ENCODE measurements at regions not wholly inside any gene's neighbourhood (a gene's known extent, or its start where the extent isn't known, plus 50 kb on each side); places are given as distances from the start of the nearest gene placed in this dataset.

DNA sequence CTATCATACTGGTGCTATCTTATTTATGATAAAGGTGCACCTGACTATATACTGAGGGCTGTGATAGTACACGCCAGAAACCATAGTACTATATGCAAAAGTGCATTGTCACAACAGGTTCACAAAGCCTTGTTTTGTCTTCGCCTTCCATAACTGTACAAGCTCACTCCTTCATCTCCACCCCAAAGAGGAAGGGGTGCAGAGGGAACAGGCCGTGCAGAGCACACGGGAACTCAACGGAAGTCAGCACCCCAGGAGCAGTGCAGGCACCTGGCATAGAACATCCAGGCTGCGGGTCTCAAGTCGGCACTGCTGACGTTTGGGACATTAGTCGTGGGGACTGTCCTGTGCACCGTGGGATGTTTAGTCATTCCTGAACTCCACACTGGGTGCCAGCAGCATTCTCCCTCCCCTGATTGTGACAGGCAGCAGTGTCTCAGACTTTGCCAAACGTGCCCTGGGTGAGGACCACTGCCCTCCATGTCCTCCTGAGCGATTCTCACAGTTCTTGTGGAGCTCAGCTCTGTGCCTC, 99.7 kb downstream of the PXDC1 start:
- DNase-seq (ENCODE audit: low spot score) (no peak), ATAC-seq (no peak)
- no peaks in the 10 kb centered on the region for H3K4me1 Mint-ChIP-seq
- no peak overlapping the region for H3K4me3 Mint-ChIP-seq
- ChIA-PET POLR2A (no interaction called here), CTCF (no interaction called here)
- no peak overlapping the region for H3K27ac Mint-ChIP-seq
- peaks cover 7% of the 10 kb centered on the region; the same call in 1 of the 2 replicates for H3K9me3 Mint-ChIP-seq
- peaks cover 3% of the 10 kb centered on the region; the same call in 1 of the 2 replicates for H3K27me3 Mint-ChIP-seq (ENCODE audit: low read depth)
- TF ChIP-seq, protein P1, sequence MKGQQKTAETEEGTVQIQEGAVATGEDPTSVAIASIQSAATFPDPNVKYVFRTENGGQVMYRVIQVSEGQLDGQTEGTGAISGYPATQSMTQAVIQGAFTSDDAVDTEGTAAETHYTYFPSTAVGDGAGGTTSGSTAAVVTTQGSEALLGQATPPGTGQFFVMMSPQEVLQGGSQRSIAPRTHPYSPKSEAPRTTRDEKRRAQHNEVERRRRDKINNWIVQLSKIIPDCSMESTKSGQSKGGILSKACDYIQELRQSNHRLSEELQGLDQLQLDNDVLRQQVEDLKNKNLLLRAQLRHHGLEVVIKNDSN (CRISPR knock-in tag; IDR thresholded peaks at IDR 0.05) = no peak
- TF ChIP-seq, protein P2, sequence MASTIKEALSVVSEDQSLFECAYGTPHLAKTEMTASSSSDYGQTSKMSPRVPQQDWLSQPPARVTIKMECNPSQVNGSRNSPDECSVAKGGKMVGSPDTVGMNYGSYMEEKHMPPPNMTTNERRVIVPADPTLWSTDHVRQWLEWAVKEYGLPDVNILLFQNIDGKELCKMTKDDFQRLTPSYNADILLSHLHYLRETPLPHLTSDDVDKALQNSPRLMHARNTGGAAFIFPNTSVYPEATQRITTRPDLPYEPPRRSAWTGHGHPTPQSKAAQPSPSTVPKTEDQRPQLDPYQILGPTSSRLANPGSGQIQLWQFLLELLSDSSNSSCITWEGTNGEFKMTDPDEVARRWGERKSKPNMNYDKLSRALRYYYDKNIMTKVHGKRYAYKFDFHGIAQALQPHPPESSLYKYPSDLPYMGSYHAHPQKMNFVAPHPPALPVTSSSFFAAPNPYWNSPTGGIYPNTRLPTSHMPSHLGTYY (CRISPR knock-in tag; IDR thresholded peaks at IDR 0.05) = no peak
- TF ChIP-seq, protein P3, sequence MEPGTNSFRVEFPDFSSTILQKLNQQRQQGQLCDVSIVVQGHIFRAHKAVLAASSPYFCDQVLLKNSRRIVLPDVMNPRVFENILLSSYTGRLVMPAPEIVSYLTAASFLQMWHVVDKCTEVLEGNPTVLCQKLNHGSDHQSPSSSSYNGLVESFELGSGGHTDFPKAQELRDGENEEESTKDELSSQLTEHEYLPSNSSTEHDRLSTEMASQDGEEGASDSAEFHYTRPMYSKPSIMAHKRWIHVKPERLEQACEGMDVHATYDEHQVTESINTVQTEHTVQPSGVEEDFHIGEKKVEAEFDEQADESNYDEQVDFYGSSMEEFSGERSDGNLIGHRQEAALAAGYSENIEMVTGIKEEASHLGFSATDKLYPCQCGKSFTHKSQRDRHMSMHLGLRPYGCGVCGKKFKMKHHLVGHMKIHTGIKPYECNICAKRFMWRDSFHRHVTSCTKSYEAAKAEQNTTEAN (CRISPR knock-in tag; IDR thresholded peaks at IDR 0.05) = no peak
- TF ChIP-seq SOX15 (CRISPR knock-in tag; IDR thresholded peaks at IDR 0.05) = no peak
- TF ChIP-seq SP1 (CRISPR knock-in tag; conservative IDR thresholded peaks at IDR 0.05) = no peak
- TF ChIP-seq SMAD4 (CRISPR knock-in tag; IDR thresholded peaks at IDR 0.05) = no peak
- no peak for TF ChIP-seq GABPB1 (CRISPR knock-in tag; IDR thresholded peaks at IDR 0.05)
- TF ChIP-seq, protein P4, sequence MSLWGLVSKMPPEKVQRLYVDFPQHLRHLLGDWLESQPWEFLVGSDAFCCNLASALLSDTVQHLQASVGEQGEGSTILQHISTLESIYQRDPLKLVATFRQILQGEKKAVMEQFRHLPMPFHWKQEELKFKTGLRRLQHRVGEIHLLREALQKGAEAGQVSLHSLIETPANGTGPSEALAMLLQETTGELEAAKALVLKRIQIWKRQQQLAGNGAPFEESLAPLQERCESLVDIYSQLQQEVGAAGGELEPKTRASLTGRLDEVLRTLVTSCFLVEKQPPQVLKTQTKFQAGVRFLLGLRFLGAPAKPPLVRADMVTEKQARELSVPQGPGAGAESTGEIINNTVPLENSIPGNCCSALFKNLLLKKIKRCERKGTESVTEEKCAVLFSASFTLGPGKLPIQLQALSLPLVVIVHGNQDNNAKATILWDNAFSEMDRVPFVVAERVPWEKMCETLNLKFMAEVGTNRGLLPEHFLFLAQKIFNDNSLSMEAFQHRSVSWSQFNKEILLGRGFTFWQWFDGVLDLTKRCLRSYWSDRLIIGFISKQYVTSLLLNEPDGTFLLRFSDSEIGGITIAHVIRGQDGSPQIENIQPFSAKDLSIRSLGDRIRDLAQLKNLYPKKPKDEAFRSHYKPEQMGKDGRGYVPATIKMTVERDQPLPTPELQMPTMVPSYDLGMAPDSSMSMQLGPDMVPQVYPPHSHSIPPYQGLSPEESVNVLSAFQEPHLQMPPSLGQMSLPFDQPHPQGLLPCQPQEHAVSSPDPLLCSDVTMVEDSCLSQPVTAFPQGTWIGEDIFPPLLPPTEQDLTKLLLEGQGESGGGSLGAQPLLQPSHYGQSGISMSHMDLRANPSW (CRISPR knock-in tag; conservative IDR thresholded peaks at IDR 0.05; ENCODE audit: low read depth) = no peak
- no peaks in the 10 kb centered on the region for H3K36me3 Mint-ChIP-seq

DNA sequence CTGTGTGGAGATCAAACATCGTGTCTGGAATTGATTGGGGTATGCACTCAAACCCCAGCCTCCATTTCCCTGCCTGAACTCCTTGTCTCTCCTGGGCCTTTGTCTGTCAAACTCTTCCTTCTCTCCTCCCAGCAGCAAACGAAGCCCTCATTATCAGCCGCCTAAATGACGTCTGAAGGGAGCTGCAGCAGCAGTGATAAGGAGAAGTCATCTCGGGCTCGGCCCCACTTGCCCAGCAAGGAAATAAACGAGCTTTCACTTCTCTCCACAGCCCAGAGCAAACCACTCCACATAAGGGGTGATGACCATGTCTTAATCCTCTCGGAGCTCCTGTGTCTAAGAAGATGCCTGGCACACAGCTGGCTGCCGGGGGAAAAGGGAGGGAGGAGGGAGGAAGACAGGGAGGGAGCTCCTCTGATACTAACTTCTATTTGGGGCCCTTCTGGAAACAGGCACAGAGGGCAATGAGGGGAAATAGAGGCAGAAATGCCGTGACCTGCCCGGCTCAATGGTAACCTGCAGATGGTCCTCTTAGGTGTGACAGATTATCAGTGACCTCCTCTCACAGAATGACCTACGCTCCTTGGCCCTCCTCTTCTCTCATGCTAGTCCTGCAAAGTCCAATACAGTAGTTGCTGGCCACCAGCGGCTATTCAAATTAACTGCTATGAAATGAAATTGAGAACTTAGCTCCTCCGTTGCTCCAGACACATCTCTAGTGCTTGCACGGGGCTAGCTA, 100.4 kb downstream of the PXDC1 start:
- Mint-ChIP-seq H3K4me1 (no peaks in the 10 kb centered on the region), H3K9me3 (peaks cover 1% of the 10 kb centered on the region; the same call in 1 of the 2 replicates), H3K36me3 (no peaks in the 10 kb centered on the region), H3K27me3 (ENCODE audit: low read depth) (peaks cover 1% of the 10 kb centered on the region), H3K27ac (no peak overlapping the region), H3K4me3 (no peak overlapping the region)
- POLR2A ChIA-PET = no interaction called here
- CTCF ChIA-PET = no interaction called here
- ATAC-seq (no peak), DNase-seq (ENCODE audit: low spot score) (no peak)
- TF ChIP-seq JAZF1 (CRISPR knock-in tag; IDR thresholded peaks at IDR 0.05) (no peak), ZNF317 (CRISPR knock-in tag; IDR thresholded peaks at IDR 0.05; ENCODE audit: borderline replicate concordance, low read depth) (no peak), OVOL2 (CRISPR knock-in tag; IDR thresholded peaks at IDR 0.05; ENCODE audit: borderline replicate concordance) (no peak), NFE2L1 (CRISPR knock-in tag; IDR thresholded peaks at IDR 0.05) (no peak), NFATC4 (CRISPR knock-in tag; IDR thresholded peaks at IDR 0.05) (no peak), ESRRA (CRISPR knock-in tag; IDR thresholded peaks at IDR 0.05; ENCODE audit: borderline replicate concordance) (no peak)
- TF ChIP-seq, protein P5, sequence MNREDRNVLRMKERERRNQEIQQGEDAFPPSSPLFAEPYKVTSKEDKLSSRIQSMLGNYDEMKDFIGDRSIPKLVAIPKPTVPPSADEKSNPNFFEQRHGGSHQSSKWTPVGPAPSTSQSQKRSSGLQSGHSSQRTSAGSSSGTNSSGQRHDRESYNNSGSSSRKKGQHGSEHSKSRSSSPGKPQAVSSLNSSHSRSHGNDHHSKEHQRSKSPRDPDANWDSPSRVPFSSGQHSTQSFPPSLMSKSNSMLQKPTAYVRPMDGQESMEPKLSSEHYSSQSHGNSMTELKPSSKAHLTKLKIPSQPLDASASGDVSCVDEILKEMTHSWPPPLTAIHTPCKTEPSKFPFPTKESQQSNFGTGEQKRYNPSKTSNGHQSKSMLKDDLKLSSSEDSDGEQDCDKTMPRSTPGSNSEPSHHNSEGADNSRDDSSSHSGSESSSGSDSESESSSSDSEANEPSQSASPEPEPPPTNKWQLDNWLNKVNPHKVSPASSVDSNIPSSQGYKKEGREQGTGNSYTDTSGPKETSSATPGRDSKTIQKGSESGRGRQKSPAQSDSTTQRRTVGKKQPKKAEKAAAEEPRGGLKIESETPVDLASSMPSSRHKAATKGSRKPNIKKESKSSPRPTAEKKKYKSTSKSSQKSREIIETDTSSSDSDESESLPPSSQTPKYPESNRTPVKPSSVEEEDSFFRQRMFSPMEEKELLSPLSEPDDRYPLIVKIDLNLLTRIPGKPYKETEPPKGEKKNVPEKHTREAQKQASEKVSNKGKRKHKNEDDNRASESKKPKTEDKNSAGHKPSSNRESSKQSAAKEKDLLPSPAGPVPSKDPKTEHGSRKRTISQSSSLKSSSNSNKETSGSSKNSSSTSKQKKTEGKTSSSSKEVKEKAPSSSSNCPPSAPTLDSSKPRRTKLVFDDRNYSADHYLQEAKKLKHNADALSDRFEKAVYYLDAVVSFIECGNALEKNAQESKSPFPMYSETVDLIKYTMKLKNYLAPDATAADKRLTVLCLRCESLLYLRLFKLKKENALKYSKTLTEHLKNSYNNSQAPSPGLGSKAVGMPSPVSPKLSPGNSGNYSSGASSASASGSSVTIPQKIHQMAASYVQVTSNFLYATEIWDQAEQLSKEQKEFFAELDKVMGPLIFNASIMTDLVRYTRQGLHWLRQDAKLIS (CRISPR knock-in tag; IDR thresholded peaks at IDR 0.05; ENCODE audit: borderline replicate concordance) = no peak
- TF ChIP-seq, protein P6, sequence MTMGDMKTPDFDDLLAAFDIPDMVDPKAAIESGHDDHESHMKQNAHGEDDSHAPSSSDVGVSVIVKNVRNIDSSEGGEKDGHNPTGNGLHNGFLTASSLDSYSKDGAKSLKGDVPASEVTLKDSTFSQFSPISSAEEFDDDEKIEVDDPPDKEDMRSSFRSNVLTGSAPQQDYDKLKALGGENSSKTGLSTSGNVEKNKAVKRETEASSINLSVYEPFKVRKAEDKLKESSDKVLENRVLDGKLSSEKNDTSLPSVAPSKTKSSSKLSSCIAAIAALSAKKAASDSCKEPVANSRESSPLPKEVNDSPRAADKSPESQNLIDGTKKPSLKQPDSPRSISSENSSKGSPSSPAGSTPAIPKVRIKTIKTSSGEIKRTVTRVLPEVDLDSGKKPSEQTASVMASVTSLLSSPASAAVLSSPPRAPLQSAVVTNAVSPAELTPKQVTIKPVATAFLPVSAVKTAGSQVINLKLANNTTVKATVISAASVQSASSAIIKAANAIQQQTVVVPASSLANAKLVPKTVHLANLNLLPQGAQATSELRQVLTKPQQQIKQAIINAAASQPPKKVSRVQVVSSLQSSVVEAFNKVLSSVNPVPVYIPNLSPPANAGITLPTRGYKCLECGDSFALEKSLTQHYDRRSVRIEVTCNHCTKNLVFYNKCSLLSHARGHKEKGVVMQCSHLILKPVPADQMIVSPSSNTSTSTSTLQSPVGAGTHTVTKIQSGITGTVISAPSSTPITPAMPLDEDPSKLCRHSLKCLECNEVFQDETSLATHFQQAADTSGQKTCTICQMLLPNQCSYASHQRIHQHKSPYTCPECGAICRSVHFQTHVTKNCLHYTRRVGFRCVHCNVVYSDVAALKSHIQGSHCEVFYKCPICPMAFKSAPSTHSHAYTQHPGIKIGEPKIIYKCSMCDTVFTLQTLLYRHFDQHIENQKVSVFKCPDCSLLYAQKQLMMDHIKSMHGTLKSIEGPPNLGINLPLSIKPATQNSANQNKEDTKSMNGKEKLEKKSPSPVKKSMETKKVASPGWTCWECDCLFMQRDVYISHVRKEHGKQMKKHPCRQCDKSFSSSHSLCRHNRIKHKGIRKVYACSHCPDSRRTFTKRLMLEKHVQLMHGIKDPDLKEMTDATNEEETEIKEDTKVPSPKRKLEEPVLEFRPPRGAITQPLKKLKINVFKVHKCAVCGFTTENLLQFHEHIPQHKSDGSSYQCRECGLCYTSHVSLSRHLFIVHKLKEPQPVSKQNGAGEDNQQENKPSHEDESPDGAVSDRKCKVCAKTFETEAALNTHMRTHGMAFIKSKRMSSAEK (CRISPR knock-in tag; IDR thresholded peaks at IDR 0.05; ENCODE audit: borderline replicate concordance) = no peak
- TF ChIP-seq, protein P7, sequence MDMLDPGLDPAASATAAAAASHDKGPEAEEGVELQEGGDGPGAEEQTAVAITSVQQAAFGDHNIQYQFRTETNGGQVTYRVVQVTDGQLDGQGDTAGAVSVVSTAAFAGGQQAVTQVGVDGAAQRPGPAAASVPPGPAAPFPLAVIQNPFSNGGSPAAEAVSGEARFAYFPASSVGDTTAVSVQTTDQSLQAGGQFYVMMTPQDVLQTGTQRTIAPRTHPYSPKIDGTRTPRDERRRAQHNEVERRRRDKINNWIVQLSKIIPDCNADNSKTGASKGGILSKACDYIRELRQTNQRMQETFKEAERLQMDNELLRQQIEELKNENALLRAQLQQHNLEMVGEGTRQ (CRISPR knock-in tag; IDR thresholded peaks at IDR 0.05) = no peak
- TF ChIP-seq, protein P8, sequence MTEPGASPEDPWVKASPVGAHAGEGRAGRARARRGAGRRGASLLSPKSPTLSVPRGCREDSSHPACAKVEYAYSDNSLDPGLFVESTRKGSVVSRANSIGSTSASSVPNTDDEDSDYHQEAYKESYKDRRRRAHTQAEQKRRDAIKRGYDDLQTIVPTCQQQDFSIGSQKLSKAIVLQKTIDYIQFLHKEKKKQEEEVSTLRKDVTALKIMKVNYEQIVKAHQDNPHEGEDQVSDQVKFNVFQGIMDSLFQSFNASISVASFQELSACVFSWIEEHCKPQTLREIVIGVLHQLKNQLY (CRISPR knock-in tag; IDR thresholded peaks at IDR 0.05) = no peak

Measured in WTC11 (cell line).